ENCODE measurements at regions not wholly inside any gene's neighbourhood (a gene's known extent, or its start where the extent isn't known, plus 50 kb on each side); places are given as distances from the start of the nearest gene placed in this dataset.

GRCh38 chr13:48158290-48158689 lies 63.4 kb upstream of the MED4 start:
- Mint-ChIP-seq H3K4me1 (peaks cover 43% of the 10 kb centered on the region), H3K27ac (peak overlapping the region; percentile 72), H3K9me3 (no peaks in the 10 kb centered on the region), H3K36me3 (ENCODE audit: low read depth) (peaks cover 2% of the 10 kb centered on the region), H3K27me3 (no peaks in the 10 kb centered on the region), H3K4me3 (peak overlapping the region; percentile 9)
- no peak for DNase-seq
- intact Hi-C loops (cut with micrococcal nuclease) = loop anchor here (10.0 kb wide), 1 partner anchor 407 kb away; no protein-coding TSS in a partner anchor

- Mint-ChIP-seq H3K36me3 (ENCODE audit: low read depth) (peaks cover 3% of the 10 kb centered on the region), H3K27me3 (no peaks in the 10 kb centered on the region), H3K4me1 (peaks cover 59% of the 10 kb centered on the region), H3K27ac (peak overlapping the region; percentile 87), H3K4me3 (peak overlapping the region; percentile 44), H3K9me3 (no peaks in the 10 kb centered on the region)
- DNase-seq = peak; percentile 90
- intact Hi-C loops (cut with micrococcal nuclease) = loop anchor here (1.0 to 10.0 kb wide), 5 partner anchors 30 to 408 kb away; partner anchors contain the start of gene ITM2B
These were observed 61.6 kb upstream of the MED4 start for GRCh38 chr13:48156466-48156865.

GRCh38 chr13:48155848-48156247 lies 60.9 kb upstream of the MED4 start:
- no peaks in the 10 kb centered on the region for H3K27me3 Mint-ChIP-seq
- peak; percentile 80 for DNase-seq
- peaks cover 59% of the 10 kb centered on the region for H3K4me1 Mint-ChIP-seq
- intact Hi-C loops (cut with micrococcal nuclease) = loop anchor here (1.0 to 10.0 kb wide), 5 partner anchors 30 to 409 kb away; partner anchors contain the start of gene ITM2B
- H3K4me3 Mint-ChIP-seq = peak overlapping the region; percentile 44
- H3K36me3 Mint-ChIP-seq (ENCODE audit: low read depth) = peaks cover 3% of the 10 kb centered on the region
- H3K27ac Mint-ChIP-seq = peak overlapping the region; percentile 87
- no peaks in the 10 kb centered on the region for H3K9me3 Mint-ChIP-seq

- Mint-ChIP-seq H3K27ac (no peak overlapping the region), H3K9me3 (no peaks in the 10 kb centered on the region), H3K4me3 (no peak overlapping the region), H3K27me3 (no peaks in the 10 kb centered on the region), H3K36me3 (ENCODE audit: low read depth) (peaks cover 5% of the 10 kb centered on the region), H3K4me1 (peaks cover 50% of the 10 kb centered on the region)
- intact Hi-C loops (cut with micrococcal nuclease) = loop anchor here (10.0 kb wide), 1 partner anchor 410 kb away; no protein-coding TSS in a partner anchor
- DNase-seq = peak; percentile 55
These were observed 59.8 kb upstream of the MED4 start for GRCh38 chr13:48154671-48155070.

- Mint-ChIP-seq H3K36me3 (ENCODE audit: low read depth) (peaks cover 4% of the 10 kb centered on the region), H3K4me3 (no peak overlapping the region), H3K9me3 (no peaks in the 10 kb centered on the region), H3K4me1 (peaks cover 37% of the 10 kb centered on the region), H3K27ac (no peak overlapping the region), H3K27me3 (no peaks in the 10 kb centered on the region)
- intact Hi-C loops (cut with micrococcal nuclease) = loop anchor here (10.0 kb wide), 1 partner anchor 412 kb away; no protein-coding TSS in a partner anchor
- DNase-seq = no peak
These were observed 58.3 kb upstream of the MED4 start for GRCh38 chr13:48153186-48153585.

- DNase-seq = peak; percentile 46
- Mint-ChIP-seq H3K9me3 (no peaks in the 10 kb centered on the region), H3K4me1 (peaks cover 37% of the 10 kb centered on the region), H3K4me3 (peak overlapping the region; percentile 42), H3K27me3 (no peaks in the 10 kb centered on the region), H3K36me3 (ENCODE audit: low read depth) (peaks cover 3% of the 10 kb centered on the region), H3K27ac (peak overlapping the region; percentile 9)
- intact Hi-C loops (cut with micrococcal nuclease) = loop anchor here (10.0 kb wide), 1 partner anchor 413 kb away; no protein-coding TSS in a partner anchor
These were observed 56.7 kb upstream of the MED4 start for GRCh38 chr13:48151363-48152161.

- peaks cover 27% of the 10 kb centered on the region for H3K4me1 Mint-ChIP-seq
- intact Hi-C loops (cut with micrococcal nuclease) = no loop called here
- H3K9me3 Mint-ChIP-seq = no peaks in the 10 kb centered on the region
- no peak overlapping the region for H3K27ac Mint-ChIP-seq
- peaks cover 3% of the 10 kb centered on the region for H3K36me3 Mint-ChIP-seq (ENCODE audit: low read depth)
- peak; percentile 50 for DNase-seq
- H3K4me3 Mint-ChIP-seq = no peak overlapping the region
- H3K27me3 Mint-ChIP-seq = no peaks in the 10 kb centered on the region
These were observed 53.5 kb upstream of the MED4 start for GRCh38 chr13:48148454-48148853.

GRCh38 chr13:48146636-48147035 lies 51.7 kb upstream of the MED4 start:
- Mint-ChIP-seq H3K9me3 (no peaks in the 10 kb centered on the region), H3K4me3 (no peak overlapping the region), H3K27ac (no peak overlapping the region), H3K4me1 (peaks cover 12% of the 10 kb centered on the region), H3K36me3 (ENCODE audit: low read depth) (peaks cover 2% of the 10 kb centered on the region), H3K27me3 (no peaks in the 10 kb centered on the region)
- intact Hi-C loops (cut with micrococcal nuclease) = no loop called here
- DNase-seq = no peak

- H3K36me3 Mint-ChIP-seq (ENCODE audit: low read depth) = peaks cover 2% of the 10 kb centered on the region
- DNase-seq = no peak
- H3K4me3 Mint-ChIP-seq = no peak overlapping the region
- no peaks in the 10 kb centered on the region for H3K9me3 Mint-ChIP-seq
- intact Hi-C loops (cut with micrococcal nuclease) = no loop called here
- no peak overlapping the region for H3K27ac Mint-ChIP-seq
- no peaks in the 10 kb centered on the region for H3K27me3 Mint-ChIP-seq
- H3K4me1 Mint-ChIP-seq = peaks cover 7% of the 10 kb centered on the region
These were observed 51.2 kb upstream of the MED4 start for GRCh38 chr13:48146122-48146521.

Data from activated CD4-positive, alpha-beta T cell treated with anti-CD3 and anti-CD28 coated beads, Interleukin-2, amount 10 ng/mL, durations not matched to agents 24 days and 14 days (primary cell).